Neural cell (in vitro differentiated cells): ENCODE measurements at regions not wholly inside any gene's neighbourhood (a gene's known extent, or its start where the extent isn't known, plus 50 kb on each side); places are given as distances from the start of the nearest gene placed in this dataset.
"Not testable (repeated sequence)": the region's sequence is repeated elsewhere in the genome, so short reads cannot be mapped to it uniquely, and the experiment has no call there.

Source experiments
- H2AFZ ChIP-seq: fragments of 200-600, 300-800 bp; sonication (generic), shearing (Covaris generic); 2 replicates; pipeline ENCODE4 v1.6.0; 2014; ENCODE audit warnings: low read depth, mild to moderate bottlenecking, antibody characterized with exemption, low read length, moderate library complexity
- H3F3A ChIP-seq: fragments of 200-600 bp; shearing (Covaris generic); 2 replicates; pipeline ENCODE4 v1.6.1; 2016; ENCODE audit warnings: mild to moderate bottlenecking, moderate library complexity, mixed read lengths, antibody characterized with exemption, low read length; ENCODE audit not compliant: insufficient read depth, poor library complexity, severe bottlenecking
- H3K27ac ChIP-seq: fragments of 200-600, 300-800 bp; sonication (generic), shearing (Covaris generic); 2 replicates; pipeline ENCODE4 v1.5.1; 2014; ENCODE audit warnings: mild to moderate bottlenecking, low read length, moderate library complexity
- H3K27me3 ChIP-seq: fragments of 300-800, 200-600 bp; sonication (generic), shearing (Covaris generic); 2 replicates; pipeline ENCODE4 v1.6.0; 2014; ENCODE audit warnings: mild to moderate bottlenecking, low read depth, low read length, moderate library complexity; ENCODE audit not compliant: insufficient read depth
- H3K36me3 ChIP-seq: fragments of 300-800, 200-600 bp; sonication (generic), shearing (Covaris generic); 2 replicates; pipeline ENCODE4 v1.5.1; 2014; ENCODE audit warnings: mild to moderate bottlenecking, antibody characterized with exemption, low read length, moderate library complexity; ENCODE audit not compliant: insufficient read depth
- H3K4me2 ChIP-seq: fragments of 300-800, 200-600 bp; sonication (generic), shearing (Covaris generic); 2 replicates; pipeline ENCODE4 v1.6.0; 2014; ENCODE audit warnings: mild to moderate bottlenecking, low read length
- H3K4me3 ChIP-seq: fragments of 300-800, 200-600 bp; sonication (generic), shearing (Covaris generic); 2 replicates; pipeline ENCODE4 v1.5.1; 2014; ENCODE audit warnings: mild to moderate bottlenecking, low read length, moderate library complexity
- H3K79me2 ChIP-seq: fragments of 200-600 bp; shearing (Covaris generic); replicated peaks from 2 replicates; pipeline ENCODE4 v1.6.0; 2014; ENCODE audit warnings: mild to moderate bottlenecking, low read length, moderate library complexity; ENCODE audit not compliant: insufficient read depth
- H3K9ac ChIP-seq: fragments of 300-800, 200-600 bp; sonication (generic), shearing (Covaris generic); 2 replicates; pipeline ENCODE4 v1.6.1; 2016; ENCODE audit warnings: mild to moderate bottlenecking, low read length, mixed read lengths
- H3K9me2 ChIP-seq: fragments of 200-600 bp; shearing (Covaris generic); 2 replicates; pipeline ENCODE4 v1.6.1; 2016; ENCODE audit warnings: mild to moderate bottlenecking, low read length, mixed read lengths; ENCODE audit not compliant: insufficient read depth
- H3K9me3 ChIP-seq: fragments of 200-600, 300-800 bp; sonication (generic), shearing (Covaris generic); 2 replicates; pipeline ENCODE4 v1.6.1; 2016; ENCODE audit warnings: mild to moderate bottlenecking, mixed run types, low read length, moderate library complexity, mixed read lengths
- H4K20me1 ChIP-seq: fragments of 200-600 bp; shearing (Covaris generic); 2 replicates; pipeline ENCODE4 v1.6.1; 2016; ENCODE audit warnings: mild to moderate bottlenecking, mixed run types; ENCODE audit not compliant: insufficient read depth
- EP300 ChIP-seq: fragments of 450-650 bp; conservative IDR thresholded peaks from 2 replicates; pipeline ENCODE4 v1.6.1; 2014; ENCODE audit warnings: antibody characterized with exemption, mild to moderate bottlenecking, moderate library complexity; ENCODE audit not compliant: poor library complexity, severe bottlenecking
- EZH2 ChIP-seq: fragments of 200-600, 300-800 bp; shearing (Covaris generic), sonication (generic); IDR thresholded peaks from 2 replicates; pipeline ENCODE4 v1.6.1; 2014; ENCODE audit warnings: antibody characterized with exemption, low read length, borderline replicate concordance, mild to moderate bottlenecking; ENCODE audit not compliant: insufficient read depth, poor library complexity, severe bottlenecking
- MXI1 ChIP-seq: fragments of 450-650 bp; conservative IDR thresholded peaks from 2 replicates; pipeline ENCODE4 v1.6.1; 2014; ENCODE audit warnings: antibody characterized with exemption, mild to moderate bottlenecking; ENCODE audit not compliant: poor library complexity, severe bottlenecking
- POLR2AphosphoS5 ChIP-seq: IDR thresholded peaks from 2 replicates; pipeline ENCODE4 v1.6.1; 2012
- RAD21 ChIP-seq: fragments of 450-650 bp; conservative IDR thresholded peaks from 2 replicates; pipeline ENCODE4 v1.6.1; 2014; ENCODE audit warnings: antibody characterized with exemption, mild to moderate bottlenecking, moderate library complexity
- SMC3 ChIP-seq: fragments of 450-650 bp; conservative IDR thresholded peaks from 2 replicates; pipeline ENCODE4 v1.6.1; 2014; ENCODE audit warnings: antibody characterized with exemption, mild to moderate bottlenecking, moderate library complexity; ENCODE audit not compliant: poor library complexity
- TAF1 ChIP-seq: IDR thresholded peaks from 2 replicates; pipeline ENCODE4 v1.6.1; 2012; ENCODE audit warnings: low read depth
- TF ChIP-seq, protein P1 (sequence below): fragments of 450-650 bp; IDR thresholded peaks from 2 replicates; pipeline ENCODE4 v1.5.1; 2014; ENCODE audit warnings: antibody characterized with exemption, mild to moderate bottlenecking, moderate library complexity; ENCODE audit not compliant: poor library complexity, severe bottlenecking
- TF ChIP-seq, protein P2 (sequence below): IDR thresholded peaks from 2 replicates; pipeline ENCODE4 v1.6.1; 2012; ENCODE audit warnings: borderline replicate concordance

DNA sequence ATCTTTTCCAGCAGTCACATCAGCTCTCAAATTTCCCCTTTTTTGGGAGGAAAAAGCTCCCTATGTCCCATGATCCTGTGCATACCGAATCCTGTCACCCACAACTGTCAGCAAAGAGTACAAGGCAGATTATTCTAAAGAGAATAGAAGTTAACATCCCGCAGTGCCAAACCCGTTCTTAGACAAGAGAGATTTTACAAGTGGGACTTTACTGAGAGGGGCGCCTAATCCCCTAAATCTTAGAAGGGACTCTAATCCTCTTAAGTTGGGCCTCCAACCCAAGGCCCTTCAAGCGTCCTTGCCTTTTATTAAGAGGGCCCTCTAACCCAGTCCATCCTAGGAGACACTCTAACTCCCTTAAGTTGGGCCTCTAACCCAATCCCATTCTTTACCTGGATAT is 193.9 kb downstream of the CPXCR1 start:
- Histone ChIP-seq H3K36me3 (no peaks in the 10 kb centered on the region), H3K4me3 (no peak overlapping the region), H3K9me3 (no peaks in the 10 kb centered on the region), H4K20me1 (no peaks in the 10 kb centered on the region), H3K9ac (no peak overlapping the region), H3K9me2 (no peaks in the 10 kb centered on the region), H3K27me3 (no peaks in the 10 kb centered on the region), H2AFZ (no peak overlapping the region), H3K79me2 (no peaks in the 10 kb centered on the region), H3K4me2 (no peak overlapping the region), H3F3A (no peaks in the 10 kb centered on the region), H3K27ac (no peak overlapping the region)
- TF ChIP-seq, protein P1, sequence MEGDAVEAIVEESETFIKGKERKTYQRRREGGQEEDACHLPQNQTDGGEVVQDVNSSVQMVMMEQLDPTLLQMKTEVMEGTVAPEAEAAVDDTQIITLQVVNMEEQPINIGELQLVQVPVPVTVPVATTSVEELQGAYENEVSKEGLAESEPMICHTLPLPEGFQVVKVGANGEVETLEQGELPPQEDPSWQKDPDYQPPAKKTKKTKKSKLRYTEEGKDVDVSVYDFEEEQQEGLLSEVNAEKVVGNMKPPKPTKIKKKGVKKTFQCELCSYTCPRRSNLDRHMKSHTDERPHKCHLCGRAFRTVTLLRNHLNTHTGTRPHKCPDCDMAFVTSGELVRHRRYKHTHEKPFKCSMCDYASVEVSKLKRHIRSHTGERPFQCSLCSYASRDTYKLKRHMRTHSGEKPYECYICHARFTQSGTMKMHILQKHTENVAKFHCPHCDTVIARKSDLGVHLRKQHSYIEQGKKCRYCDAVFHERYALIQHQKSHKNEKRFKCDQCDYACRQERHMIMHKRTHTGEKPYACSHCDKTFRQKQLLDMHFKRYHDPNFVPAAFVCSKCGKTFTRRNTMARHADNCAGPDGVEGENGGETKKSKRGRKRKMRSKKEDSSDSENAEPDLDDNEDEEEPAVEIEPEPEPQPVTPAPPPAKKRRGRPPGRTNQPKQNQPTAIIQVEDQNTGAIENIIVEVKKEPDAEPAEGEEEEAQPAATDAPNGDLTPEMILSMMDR, result no peak
- TF ChIP-seq RAD21 (no peak), MXI1 (no peak), EP300 (no peak), SMC3 (no peak), TAF1 (no peak), EZH2 (no peak), POLR2AphosphoS5 (no peak)
- TF ChIP-seq, protein P2, sequence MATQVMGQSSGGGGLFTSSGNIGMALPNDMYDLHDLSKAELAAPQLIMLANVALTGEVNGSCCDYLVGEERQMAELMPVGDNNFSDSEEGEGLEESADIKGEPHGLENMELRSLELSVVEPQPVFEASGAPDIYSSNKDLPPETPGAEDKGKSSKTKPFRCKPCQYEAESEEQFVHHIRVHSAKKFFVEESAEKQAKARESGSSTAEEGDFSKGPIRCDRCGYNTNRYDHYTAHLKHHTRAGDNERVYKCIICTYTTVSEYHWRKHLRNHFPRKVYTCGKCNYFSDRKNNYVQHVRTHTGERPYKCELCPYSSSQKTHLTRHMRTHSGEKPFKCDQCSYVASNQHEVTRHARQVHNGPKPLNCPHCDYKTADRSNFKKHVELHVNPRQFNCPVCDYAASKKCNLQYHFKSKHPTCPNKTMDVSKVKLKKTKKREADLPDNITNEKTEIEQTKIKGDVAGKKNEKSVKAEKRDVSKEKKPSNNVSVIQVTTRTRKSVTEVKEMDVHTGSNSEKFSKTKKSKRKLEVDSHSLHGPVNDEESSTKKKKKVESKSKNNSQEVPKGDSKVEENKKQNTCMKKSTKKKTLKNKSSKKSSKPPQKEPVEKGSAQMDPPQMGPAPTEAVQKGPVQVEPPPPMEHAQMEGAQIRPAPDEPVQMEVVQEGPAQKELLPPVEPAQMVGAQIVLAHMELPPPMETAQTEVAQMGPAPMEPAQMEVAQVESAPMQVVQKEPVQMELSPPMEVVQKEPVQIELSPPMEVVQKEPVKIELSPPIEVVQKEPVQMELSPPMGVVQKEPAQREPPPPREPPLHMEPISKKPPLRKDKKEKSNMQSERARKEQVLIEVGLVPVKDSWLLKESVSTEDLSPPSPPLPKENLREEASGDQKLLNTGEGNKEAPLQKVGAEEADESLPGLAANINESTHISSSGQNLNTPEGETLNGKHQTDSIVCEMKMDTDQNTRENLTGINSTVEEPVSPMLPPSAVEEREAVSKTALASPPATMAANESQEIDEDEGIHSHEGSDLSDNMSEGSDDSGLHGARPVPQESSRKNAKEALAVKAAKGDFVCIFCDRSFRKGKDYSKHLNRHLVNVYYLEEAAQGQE, result no peak

DNA sequence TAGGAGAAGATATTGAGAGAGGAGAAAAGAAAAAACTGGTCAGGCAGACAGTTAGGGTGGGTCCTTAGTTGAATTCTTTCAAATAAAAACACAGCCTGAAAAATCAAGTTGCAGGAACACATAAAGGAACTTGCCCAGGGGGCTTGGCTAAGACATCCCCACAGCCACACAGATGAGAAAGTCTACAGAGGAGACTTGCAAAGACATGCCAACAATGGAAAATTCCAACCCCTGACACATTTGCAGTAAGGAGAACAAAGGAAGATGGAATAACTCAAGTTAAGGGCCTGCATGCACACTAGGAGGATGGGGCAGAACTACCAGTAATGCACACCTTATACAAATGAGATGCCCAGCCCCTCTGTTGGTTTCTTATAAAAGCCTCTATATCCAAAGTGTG is 197.6 kb downstream of the CPXCR1 start:
- Histone ChIP-seq H3F3A (no peaks in the 10 kb centered on the region), H3K9ac (no peak overlapping the region), H3K79me2 (no peaks in the 10 kb centered on the region), H3K4me2 (no peak overlapping the region), H4K20me1 (no peaks in the 10 kb centered on the region), H3K4me3 (no peak overlapping the region), H3K27me3 (no peaks in the 10 kb centered on the region), H3K27ac (no peak overlapping the region), H2AFZ (no peak overlapping the region), H3K9me3 (no peaks in the 10 kb centered on the region), H3K36me3 (no peaks in the 10 kb centered on the region), H3K9me2 (no peaks in the 10 kb centered on the region)
- no peak for TF ChIP-seq TAF1
- TF ChIP-seq, protein P1, result no peak
- TF ChIP-seq EP300, result no peak
- TF ChIP-seq, protein P2, result no peak
- no peak for TF ChIP-seq SMC3
- no peak for TF ChIP-seq RAD21
- TF ChIP-seq EZH2, result no peak
- no peak for TF ChIP-seq MXI1
- TF ChIP-seq POLR2AphosphoS5, result no peak

DNA sequence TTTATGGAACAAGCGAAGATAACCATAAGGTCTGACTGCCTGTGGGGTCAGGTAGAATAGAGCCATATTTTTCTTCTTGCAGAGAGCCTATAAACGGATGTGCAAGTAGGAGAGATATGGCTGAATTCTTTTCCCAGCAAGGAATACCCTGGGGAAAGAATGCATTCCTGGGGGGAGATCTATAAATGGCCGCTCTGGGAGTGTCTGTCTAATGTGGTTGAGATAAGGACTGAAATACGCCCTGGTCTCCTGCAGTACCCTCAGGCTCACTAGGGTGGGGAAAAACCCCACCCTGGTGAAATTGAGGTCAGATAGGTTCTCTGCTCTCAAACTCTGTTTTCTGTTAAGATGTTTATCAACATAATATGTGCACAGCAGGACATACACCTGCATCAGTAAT is 209.0 kb downstream of the CPXCR1 start:
- H4K20me1 ChIP-seq, H3K36me3 ChIP-seq, H3K27ac ChIP-seq, H2AFZ ChIP-seq, H3K79me2 ChIP-seq, H3K9me2 ChIP-seq, H3K27me3 ChIP-seq, H3K4me3 ChIP-seq, H3K9me3 ChIP-seq, H3K4me2 ChIP-seq, H3K9ac ChIP-seq, H3F3A ChIP-seq: not testable (repeated sequence)
